A673 (cell line): ENCODE measurements at regions not wholly inside any gene's neighbourhood (a gene's known extent, or its start where the extent isn't known, plus 50 kb on each side); places are given as distances from the start of the nearest gene placed in this dataset.
"Not testable (repeated sequence)": the region's sequence is repeated elsewhere in the genome, so short reads cannot be mapped to it uniquely, and the experiment has no call there.

Experiments used
- BruUV-seq: library from RNA; stranded (reverse); fragments of 400-500 nt; replicated peaks from 2 replicates; lab custom pipeline; 2021; lab: Mats Ljungman, UMichigan
- CTCF ChIA-PET: fragments of 300-600 bp; sonication (Branson Sonifier 250); formaldehyde crosslinking; loops from one replicate; lab custom pipeline; 2022; ENCODE audit warnings: antibody characterized with exemption; lab: Charles Lee
- POLR2A ChIA-PET: fragments of 300-600 bp; sonication (Branson Sonifier 250); formaldehyde crosslinking; loops from one replicate; lab custom pipeline; 2022; ENCODE audit warnings: antibody characterized with exemption; ENCODE audit not compliant: low non-redundant PET; lab: Charles Lee
- DNase-seq: peaks from one replicate; pipeline ENCODE4 v3.0.0-alpha.2; 2015; ENCODE audit warnings: low spot score
- H3K27ac ChIP-seq: fragments of 200-600 bp; sonication (generic); 2 replicates; pipeline ENCODE4 v1.5.1; 2016; ENCODE audit warnings: mixed run types, low read depth, mild to moderate bottlenecking, mixed read lengths, antibody characterized with exemption, low read length; ENCODE audit not compliant: poor library complexity, severe bottlenecking
- H3K27me3 ChIP-seq: fragments of 200-600 bp; sonication (generic); replicated peaks from 2 replicates; pipeline ENCODE4 v1.6.1; 2017; ENCODE audit warnings: mixed run types, low read depth, mild to moderate bottlenecking, mixed read lengths, antibody characterized with exemption, low read length; ENCODE audit not compliant: insufficient read depth, poor library complexity
- H3K36me3 ChIP-seq: fragments of 200-600 bp; sonication (generic); 2 replicates; pipeline ENCODE4 v1.6.1; 2016; ENCODE audit warnings: mixed run types, mild to moderate bottlenecking, mixed read lengths, antibody characterized with exemption, low read length; ENCODE audit not compliant: insufficient read depth, poor library complexity, severe bottlenecking
- H3K4me1 ChIP-seq: fragments of 200-600 bp; sonication (generic); 2 replicates; pipeline ENCODE4 v1.6.1; 2017; ENCODE audit warnings: mixed run types, mild to moderate bottlenecking, mixed read lengths, antibody characterized with exemption, low read length; ENCODE audit not compliant: insufficient read depth, poor library complexity, severe bottlenecking
- H3K4me3 ChIP-seq: fragments of 200-600 bp; sonication (generic); 2 replicates; pipeline ENCODE4 v1.5.1; 2016; ENCODE audit warnings: low read depth, mixed run types, mild to moderate bottlenecking, mixed read lengths, low read length; ENCODE audit not compliant: poor library complexity, severe bottlenecking
- H3K9me3 ChIP-seq: fragments of 200-600 bp; sonication (generic); 2 replicates; pipeline ENCODE4 v1.6.1; 2016; ENCODE audit warnings: mixed run types, low read depth, mild to moderate bottlenecking, mixed read lengths, antibody characterized with exemption, low read length; ENCODE audit not compliant: poor library complexity, severe bottlenecking
- EZH2 ChIP-seq: fragments of 200-600 bp; sonication (generic); IDR thresholded peaks from 2 replicates; pipeline ENCODE4 v1.6.1; 2017; ENCODE audit warnings: borderline replicate concordance, low read depth, mild to moderate bottlenecking, mixed read lengths, antibody characterized with exemption, low read length; ENCODE audit not compliant: poor library complexity, severe bottlenecking
- intact Hi-C: fragments of 100-400 bp; cut with micrococcal nuclease; formaldehyde crosslinking; loops from one replicate; pipeline ENCODE4 v1.10.0; 2022; ENCODE audit not compliant: unreplicated experiment
- TF ChIP-seq, protein P1 (sequence below): fragments of 300-800, 200-600 bp; sonication (generic); conservative IDR thresholded peaks from 2 replicates; pipeline ENCODE4 v1.5.1; 2017; ENCODE audit warnings: low read depth, mild to moderate bottlenecking, antibody characterized with exemption, low read length, moderate library complexity, mixed read lengths

DNA sequence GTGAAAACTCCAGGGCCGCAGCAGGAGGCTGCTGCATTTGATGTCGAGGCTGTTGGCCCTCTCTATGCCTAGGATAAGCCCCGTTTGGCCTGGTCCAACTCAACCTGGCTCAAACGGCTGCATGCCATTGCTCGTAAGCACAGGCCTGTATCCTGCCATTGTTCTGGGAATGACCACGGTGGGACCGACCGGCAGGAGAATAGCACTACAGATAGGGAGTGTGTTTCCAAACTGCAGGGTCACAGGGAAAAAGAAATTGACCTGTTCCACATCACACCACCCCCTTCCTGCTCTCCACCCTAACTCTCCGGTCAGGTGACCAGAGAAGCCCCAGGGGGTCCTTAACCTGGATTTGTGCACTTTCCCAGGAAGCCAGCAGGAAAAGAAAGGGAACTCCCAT lies 278.7 kb upstream of the KLF4 start:
- Histone ChIP-seq H3K4me1 (no peaks in the 10 kb centered on the region), H3K9me3 (peaks cover 10% of the 10 kb centered on the region), H3K27ac (no peak overlapping the region), H3K36me3 (no peaks in the 10 kb centered on the region), H3K4me3 (no peak overlapping the region), H3K27me3 (no peaks in the 10 kb centered on the region)
- no peak for TF ChIP-seq EZH2
- TF ChIP-seq, protein P1, sequence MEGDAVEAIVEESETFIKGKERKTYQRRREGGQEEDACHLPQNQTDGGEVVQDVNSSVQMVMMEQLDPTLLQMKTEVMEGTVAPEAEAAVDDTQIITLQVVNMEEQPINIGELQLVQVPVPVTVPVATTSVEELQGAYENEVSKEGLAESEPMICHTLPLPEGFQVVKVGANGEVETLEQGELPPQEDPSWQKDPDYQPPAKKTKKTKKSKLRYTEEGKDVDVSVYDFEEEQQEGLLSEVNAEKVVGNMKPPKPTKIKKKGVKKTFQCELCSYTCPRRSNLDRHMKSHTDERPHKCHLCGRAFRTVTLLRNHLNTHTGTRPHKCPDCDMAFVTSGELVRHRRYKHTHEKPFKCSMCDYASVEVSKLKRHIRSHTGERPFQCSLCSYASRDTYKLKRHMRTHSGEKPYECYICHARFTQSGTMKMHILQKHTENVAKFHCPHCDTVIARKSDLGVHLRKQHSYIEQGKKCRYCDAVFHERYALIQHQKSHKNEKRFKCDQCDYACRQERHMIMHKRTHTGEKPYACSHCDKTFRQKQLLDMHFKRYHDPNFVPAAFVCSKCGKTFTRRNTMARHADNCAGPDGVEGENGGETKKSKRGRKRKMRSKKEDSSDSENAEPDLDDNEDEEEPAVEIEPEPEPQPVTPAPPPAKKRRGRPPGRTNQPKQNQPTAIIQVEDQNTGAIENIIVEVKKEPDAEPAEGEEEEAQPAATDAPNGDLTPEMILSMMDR, result no peak
- intact Hi-C loops, result no loop called here
- ChIA-PET CTCF (no interaction called here), POLR2A (no interaction called here)
- no peak for DNase-seq
- no TSS peak for BruUV-seq

DNA sequence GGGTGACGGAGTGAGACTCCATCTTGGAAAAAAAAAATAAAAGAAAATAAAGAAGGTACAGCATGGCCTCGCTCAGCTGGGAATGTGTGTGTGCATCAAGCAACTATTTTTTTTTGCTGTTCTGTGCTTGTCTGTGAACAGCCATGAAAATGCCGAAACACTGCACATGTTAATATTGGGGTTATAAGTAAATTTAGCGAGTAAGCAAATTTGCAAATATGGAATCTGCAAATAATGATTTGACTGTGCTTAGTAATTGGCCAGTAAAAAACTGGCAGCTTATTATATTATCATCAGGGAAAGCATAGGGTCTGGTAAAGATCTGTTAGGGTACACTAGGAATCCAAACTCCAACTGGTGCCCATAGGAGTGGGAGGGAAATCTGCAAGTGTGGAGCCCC lies 278.1 kb upstream of the KLF4 start:
- ChIA-PET POLR2A (no interaction called here), CTCF (no interaction called here)
- intact Hi-C loops, result no loop called here
- Histone ChIP-seq H3K9me3 (peaks cover 5% of the 10 kb centered on the region), H3K4me1 (no peaks in the 10 kb centered on the region), H3K4me3 (no peak overlapping the region), H3K27me3 (no peaks in the 10 kb centered on the region), H3K27ac (no peak overlapping the region), H3K36me3 (no peaks in the 10 kb centered on the region)
- TF ChIP-seq, protein P1, result no peak
- no peak for TF ChIP-seq EZH2
- BruUV-seq, result no TSS peak
- DNase-seq, result no peak

DNA sequence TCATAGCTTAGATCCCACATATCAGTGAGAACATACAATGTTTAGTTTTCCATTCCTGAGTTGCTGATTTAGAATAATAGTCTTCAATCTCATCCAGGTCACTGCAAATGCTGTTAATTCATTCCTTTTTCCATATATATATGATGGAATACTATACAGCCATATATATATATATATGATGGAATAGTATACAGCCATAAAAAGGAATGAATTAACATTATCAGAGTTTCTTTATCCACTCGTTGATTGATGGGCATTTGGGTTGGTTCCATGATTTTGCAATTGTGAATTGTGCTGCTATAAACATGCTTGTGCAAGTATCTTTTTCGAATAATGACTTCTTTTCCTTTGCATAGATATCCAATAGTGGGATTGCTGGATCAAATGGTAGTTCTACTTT lies 273.9 kb upstream of the KLF4 start:
- H3K9me3 ChIP-seq, intact Hi-C loops, H3K27me3 ChIP-seq, DNase-seq, H3K36me3 ChIP-seq, H3K27ac ChIP-seq, CTCF ChIA-PET, BruUV-seq, H3K4me3 ChIP-seq, H3K4me1 ChIP-seq, POLR2A ChIA-PET: not testable (repeated sequence)

DNA sequence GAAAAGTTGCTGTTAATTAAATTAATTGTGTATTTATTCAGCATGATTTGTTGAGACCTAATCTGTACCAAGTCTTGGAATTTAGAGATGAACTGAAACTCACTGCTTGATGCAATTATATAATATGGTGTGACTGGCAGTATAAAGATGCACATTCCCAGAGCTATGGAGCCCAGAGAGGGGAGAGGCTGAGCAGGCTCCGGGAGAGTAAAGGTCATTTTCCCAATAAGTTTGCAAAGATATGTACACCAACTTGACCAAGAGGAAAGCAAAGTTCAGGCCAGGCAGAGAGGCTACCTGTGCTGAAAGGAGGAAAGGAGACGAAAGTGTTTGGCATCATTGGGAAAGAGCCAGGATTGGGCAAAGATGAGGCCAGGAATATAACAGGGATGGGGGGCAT lies 271.7 kb upstream of the KLF4 start:
- Histone ChIP-seq H3K4me1 (no peaks in the 10 kb centered on the region), H3K27me3 (no peaks in the 10 kb centered on the region), H3K4me3 (no peak overlapping the region), H3K9me3 (no peaks in the 10 kb centered on the region), H3K36me3 (no peaks in the 10 kb centered on the region), H3K27ac (no peak overlapping the region)
- DNase-seq, result no peak
- TF ChIP-seq EZH2, result no peak
- TF ChIP-seq, protein P1, result no peak
- ChIA-PET CTCF (no interaction called here), POLR2A (no interaction called here)
- BruUV-seq, result no TSS peak
- intact Hi-C loops, result no loop called here
